HL-60 (cell line): ENCODE measurements at regions not wholly inside any gene's neighbourhood (a gene's known extent, or its start where the extent isn't known, plus 50 kb on each side); places are given as distances from the start of the nearest gene placed in this dataset.

Source experiments
- CTCF ChIP-seq: IDR thresholded peaks from one replicate; pipeline ENCODE4 v1.5.1; 2011; ENCODE audit warnings: low read length, control low read depth, inconsistent platforms; ENCODE audit not compliant: insufficient read depth
- GABPA ChIP-seq: IDR thresholded peaks from 2 replicates; pipeline ENCODE4 v1.6.1; 2012; ENCODE audit warnings: low read depth
- POLR2AphosphoS5 ChIP-seq: IDR thresholded peaks from 2 replicates; pipeline ENCODE4 v1.6.1; 2012; ENCODE audit warnings: low read depth
- REST ChIP-seq: IDR thresholded peaks from 2 replicates; pipeline ENCODE4 v1.6.1; 2012; ENCODE audit warnings: low read depth; ENCODE audit not compliant: insufficient replicate concordance

- TF ChIP-seq CTCF (no peak), REST (peak; percentile 95), POLR2AphosphoS5 (peak; percentile 29; the same call in 1 of the 2 replicates), GABPA (no peak)
Measured at GRCh38 chr10:29687421-29688164, 52.8 kb upstream of the SVIL start.
